GM23338 (cell line): ENCODE measurements at regions not wholly inside any gene's neighbourhood (a gene's known extent, or its start where the extent isn't known, plus 50 kb on each side); places are given as distances from the start of the nearest gene placed in this dataset.

ENCODE experiments used
- CREB1 ChIP-seq: fragments of 250-450 bp; sonication (Bioruptor Pico); IDR thresholded peaks from 2 replicates; pipeline ENCODE4 v1.5.0; 2020; ENCODE audit warnings: low read depth, mild to moderate bottlenecking, moderate library complexity
- EZH2 ChIP-seq: fragments of 200-600 bp; sonication (generic); IDR thresholded peaks from one replicate; pipeline ENCODE4 v1.8.0; 2017; ENCODE audit warnings: antibody characterized with exemption, mild to moderate bottlenecking, low read depth; ENCODE audit not compliant: unreplicated experiment
- EZH2phosphoT487 ChIP-seq: fragments of 200-600 bp; sonication (generic); IDR thresholded peaks from one replicate; pipeline ENCODE4 v1.8.1; 2018; ENCODE audit warnings: antibody characterized with exemption; ENCODE audit not compliant: unreplicated experiment
- JUNB ChIP-seq: IDR thresholded peaks from one replicate; pipeline ENCODE4 v1.6.1; 2016; ENCODE audit warnings: antibody characterized with exemption; ENCODE audit not compliant: unreplicated experiment
- NANOG ChIP-seq: IDR thresholded peaks from 2 replicates; pipeline ENCODE4 v1.6.1; 2016; ENCODE audit warnings: antibody characterized with exemption, borderline replicate concordance
- POLR2AphosphoS5 ChIP-seq: IDR thresholded peaks from 2 replicates; pipeline ENCODE4 v1.6.1; 2016; ENCODE audit warnings: antibody characterized with exemption, low read depth
- STAT1 ChIP-seq: IDR thresholded peaks from one replicate; pipeline ENCODE4 v1.6.1; 2016; ENCODE audit warnings: antibody characterized with exemption; ENCODE audit not compliant: unreplicated experiment
- ZNF114 ChIP-seq: fragments of 250-450 bp; sonication (Bioruptor Pico); IDR thresholded peaks from 2 replicates; pipeline ENCODE4 v1.5.0; 2020; ENCODE audit warnings: mild to moderate bottlenecking, moderate library complexity
- ZNF331 ChIP-seq: fragments of 250-450 bp; sonication (Bioruptor Pico); IDR thresholded peaks from 2 replicates; pipeline ENCODE4 v1.5.0; 2020; ENCODE audit warnings: low read depth, mild to moderate bottlenecking, moderate library complexity
- TF ChIP-seq, protein P1 (sequence below), 2 experiments: fragments of 200-600 bp in 1 of 2; sonication (generic) in 1 of 2; conservative IDR thresholded peaks; 2 replicates each; pipeline versions ENCODE4 v1.5.1 to v1.6.1; 2016 to 2017; ENCODE audit warnings: antibody characterized with exemption in 2 of 2, low read depth in 2 of 2, mild to moderate bottlenecking in 2 of 2, moderate library complexity in 1 of 2
- TF ChIP-seq, protein P2 (sequence below): IDR thresholded peaks from one replicate; pipeline ENCODE4 v1.6.1; 2018; ENCODE audit warnings: antibody characterized with exemption; ENCODE audit not compliant: unreplicated experiment
- TF ChIP-seq, protein P3 (sequence below): IDR thresholded peaks from 2 replicates; pipeline ENCODE4 v1.6.1; 2016; ENCODE audit warnings: antibody characterized with exemption
- TF ChIP-seq, protein P4 (sequence below): fragments of 250-450 bp; sonication (Bioruptor Pico); IDR thresholded peaks from 2 replicates; pipeline ENCODE4 v1.5.0; 2020; ENCODE audit warnings: mild to moderate bottlenecking, moderate library complexity

DNA sequence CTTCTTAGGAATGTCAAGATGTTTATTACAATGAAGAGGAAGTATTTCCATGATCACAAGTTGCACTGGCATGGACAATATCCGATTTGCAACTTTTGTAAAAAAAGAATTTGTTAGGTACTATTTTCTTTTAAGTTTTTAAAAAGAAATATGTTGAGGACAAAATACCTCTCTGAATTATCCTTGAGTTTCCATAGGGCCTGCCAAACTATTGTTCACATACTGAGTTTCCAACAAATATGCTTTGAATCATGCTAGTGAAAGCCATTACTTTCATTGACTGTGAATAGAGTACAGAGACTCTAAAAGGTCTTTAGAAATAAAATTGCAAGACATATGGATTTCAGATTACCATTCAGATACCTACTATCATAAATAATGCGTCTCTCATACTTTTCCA lies 566.1 kb downstream of the TMEM182 start:
- TF ChIP-seq, protein P1, sequence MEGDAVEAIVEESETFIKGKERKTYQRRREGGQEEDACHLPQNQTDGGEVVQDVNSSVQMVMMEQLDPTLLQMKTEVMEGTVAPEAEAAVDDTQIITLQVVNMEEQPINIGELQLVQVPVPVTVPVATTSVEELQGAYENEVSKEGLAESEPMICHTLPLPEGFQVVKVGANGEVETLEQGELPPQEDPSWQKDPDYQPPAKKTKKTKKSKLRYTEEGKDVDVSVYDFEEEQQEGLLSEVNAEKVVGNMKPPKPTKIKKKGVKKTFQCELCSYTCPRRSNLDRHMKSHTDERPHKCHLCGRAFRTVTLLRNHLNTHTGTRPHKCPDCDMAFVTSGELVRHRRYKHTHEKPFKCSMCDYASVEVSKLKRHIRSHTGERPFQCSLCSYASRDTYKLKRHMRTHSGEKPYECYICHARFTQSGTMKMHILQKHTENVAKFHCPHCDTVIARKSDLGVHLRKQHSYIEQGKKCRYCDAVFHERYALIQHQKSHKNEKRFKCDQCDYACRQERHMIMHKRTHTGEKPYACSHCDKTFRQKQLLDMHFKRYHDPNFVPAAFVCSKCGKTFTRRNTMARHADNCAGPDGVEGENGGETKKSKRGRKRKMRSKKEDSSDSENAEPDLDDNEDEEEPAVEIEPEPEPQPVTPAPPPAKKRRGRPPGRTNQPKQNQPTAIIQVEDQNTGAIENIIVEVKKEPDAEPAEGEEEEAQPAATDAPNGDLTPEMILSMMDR (conservative IDR thresholded peaks at IDR 0.05; ENCODE audit: low read depth in 2 of 2) = no peak
- TF ChIP-seq POLR2AphosphoS5 (no peak), CREB1 (CRISPR knock-in tag) (no peak), EZH2phosphoT487 (no peak), EZH2 (no peak), STAT1 (no peak), ZNF114 (CRISPR knock-in tag) (no peak), NANOG (no peak), JUNB (no peak), ZNF331 (no peak)
- TF ChIP-seq, protein P2, sequence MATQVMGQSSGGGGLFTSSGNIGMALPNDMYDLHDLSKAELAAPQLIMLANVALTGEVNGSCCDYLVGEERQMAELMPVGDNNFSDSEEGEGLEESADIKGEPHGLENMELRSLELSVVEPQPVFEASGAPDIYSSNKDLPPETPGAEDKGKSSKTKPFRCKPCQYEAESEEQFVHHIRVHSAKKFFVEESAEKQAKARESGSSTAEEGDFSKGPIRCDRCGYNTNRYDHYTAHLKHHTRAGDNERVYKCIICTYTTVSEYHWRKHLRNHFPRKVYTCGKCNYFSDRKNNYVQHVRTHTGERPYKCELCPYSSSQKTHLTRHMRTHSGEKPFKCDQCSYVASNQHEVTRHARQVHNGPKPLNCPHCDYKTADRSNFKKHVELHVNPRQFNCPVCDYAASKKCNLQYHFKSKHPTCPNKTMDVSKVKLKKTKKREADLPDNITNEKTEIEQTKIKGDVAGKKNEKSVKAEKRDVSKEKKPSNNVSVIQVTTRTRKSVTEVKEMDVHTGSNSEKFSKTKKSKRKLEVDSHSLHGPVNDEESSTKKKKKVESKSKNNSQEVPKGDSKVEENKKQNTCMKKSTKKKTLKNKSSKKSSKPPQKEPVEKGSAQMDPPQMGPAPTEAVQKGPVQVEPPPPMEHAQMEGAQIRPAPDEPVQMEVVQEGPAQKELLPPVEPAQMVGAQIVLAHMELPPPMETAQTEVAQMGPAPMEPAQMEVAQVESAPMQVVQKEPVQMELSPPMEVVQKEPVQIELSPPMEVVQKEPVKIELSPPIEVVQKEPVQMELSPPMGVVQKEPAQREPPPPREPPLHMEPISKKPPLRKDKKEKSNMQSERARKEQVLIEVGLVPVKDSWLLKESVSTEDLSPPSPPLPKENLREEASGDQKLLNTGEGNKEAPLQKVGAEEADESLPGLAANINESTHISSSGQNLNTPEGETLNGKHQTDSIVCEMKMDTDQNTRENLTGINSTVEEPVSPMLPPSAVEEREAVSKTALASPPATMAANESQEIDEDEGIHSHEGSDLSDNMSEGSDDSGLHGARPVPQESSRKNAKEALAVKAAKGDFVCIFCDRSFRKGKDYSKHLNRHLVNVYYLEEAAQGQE = no peak
- TF ChIP-seq, protein P3, sequence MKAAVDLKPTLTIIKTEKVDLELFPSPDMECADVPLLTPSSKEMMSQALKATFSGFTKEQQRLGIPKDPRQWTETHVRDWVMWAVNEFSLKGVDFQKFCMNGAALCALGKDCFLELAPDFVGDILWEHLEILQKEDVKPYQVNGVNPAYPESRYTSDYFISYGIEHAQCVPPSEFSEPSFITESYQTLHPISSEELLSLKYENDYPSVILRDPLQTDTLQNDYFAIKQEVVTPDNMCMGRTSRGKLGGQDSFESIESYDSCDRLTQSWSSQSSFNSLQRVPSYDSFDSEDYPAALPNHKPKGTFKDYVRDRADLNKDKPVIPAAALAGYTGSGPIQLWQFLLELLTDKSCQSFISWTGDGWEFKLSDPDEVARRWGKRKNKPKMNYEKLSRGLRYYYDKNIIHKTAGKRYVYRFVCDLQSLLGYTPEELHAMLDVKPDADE = no peak
- TF ChIP-seq, protein P4, sequence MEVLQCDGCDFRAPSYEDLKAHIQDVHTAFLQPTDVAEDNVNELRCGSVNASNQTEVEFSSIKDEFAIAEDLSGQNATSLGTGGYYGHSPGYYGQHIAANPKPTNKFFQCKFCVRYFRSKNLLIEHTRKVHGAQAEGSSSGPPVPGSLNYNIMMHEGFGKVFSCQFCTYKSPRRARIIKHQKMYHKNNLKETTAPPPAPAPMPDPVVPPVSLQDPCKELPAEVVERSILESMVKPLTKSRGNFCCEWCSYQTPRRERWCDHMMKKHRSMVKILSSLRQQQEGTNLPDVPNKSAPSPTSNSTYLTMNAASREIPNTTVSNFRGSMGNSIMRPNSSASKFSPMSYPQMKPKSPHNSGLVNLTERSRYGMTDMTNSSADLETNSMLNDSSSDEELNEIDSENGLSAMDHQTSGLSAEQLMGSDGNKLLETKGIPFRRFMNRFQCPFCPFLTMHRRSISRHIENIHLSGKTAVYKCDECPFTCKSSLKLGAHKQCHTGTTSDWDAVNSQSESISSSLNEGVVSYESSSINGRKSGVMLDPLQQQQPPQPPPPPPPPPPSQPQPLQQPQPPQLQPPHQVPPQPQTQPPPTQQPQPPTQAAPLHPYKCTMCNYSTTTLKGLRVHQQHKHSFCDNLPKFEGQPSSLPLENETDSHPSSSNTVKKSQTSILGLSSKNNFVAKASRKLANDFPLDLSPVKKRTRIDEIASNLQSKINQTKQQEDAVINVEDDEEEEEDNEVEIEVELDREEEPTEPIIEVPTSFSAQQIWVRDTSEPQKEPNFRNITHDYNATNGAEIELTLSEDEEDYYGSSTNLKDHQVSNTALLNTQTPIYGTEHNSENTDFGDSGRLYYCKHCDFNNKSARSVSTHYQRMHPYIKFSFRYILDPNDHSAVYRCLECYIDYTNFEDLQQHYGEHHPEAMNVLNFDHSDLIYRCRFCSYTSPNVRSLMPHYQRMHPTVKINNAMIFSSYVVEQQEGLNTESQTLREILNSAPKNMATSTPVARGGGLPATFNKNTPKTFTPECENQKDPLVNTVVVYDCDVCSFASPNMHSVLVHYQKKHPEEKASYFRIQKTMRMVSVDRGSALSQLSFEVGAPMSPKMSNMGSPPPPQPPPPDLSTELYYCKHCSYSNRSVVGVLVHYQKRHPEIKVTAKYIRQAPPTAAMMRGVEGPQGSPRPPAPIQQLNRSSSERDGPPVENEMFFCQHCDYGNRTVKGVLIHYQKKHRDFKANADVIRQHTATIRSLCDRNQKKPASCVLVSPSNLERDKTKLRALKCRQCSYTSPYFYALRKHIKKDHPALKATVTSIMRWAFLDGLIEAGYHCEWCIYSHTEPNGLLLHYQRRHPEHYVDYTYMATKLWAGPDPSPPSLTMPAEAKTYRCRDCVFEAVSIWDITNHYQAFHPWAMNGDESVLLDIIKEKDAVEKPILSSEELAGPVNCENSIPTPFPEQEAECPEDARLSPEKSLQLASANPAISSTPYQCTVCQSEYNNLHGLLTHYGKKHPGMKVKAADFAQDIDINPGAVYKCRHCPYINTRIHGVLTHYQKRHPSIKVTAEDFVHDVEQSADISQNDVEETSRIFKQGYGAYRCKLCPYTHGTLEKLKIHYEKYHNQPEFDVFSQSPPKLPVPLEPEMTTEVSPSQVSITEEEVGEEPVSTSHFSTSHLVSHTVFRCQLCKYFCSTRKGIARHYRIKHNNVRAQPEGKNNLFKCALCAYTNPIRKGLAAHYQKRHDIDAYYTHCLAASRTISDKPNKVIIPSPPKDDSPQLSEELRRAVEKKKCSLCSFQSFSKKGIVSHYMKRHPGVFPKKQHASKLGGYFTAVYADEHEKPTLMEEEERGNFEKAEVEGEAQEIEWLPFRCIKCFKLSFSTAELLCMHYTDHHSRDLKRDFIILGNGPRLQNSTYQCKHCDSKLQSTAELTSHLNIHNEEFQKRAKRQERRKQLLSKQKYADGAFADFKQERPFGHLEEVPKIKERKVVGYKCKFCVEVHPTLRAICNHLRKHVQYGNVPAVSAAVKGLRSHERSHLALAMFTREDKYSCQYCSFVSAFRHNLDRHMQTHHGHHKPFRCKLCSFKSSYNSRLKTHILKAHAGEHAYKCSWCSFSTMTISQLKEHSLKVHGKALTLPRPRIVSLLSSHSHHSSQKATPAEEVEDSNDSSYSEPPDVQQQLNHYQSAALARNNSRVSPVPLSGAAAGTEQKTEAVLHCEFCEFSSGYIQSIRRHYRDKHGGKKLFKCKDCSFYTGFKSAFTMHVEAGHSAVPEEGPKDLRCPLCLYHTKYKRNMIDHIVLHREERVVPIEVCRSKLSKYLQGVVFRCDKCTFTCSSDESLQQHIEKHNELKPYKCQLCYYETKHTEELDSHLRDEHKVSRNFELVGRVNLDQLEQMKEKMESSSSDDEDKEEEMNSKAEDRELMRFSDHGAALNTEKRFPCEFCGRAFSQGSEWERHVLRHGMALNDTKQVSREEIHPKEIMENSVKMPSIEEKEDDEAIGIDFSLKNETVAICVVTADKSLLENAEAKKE (CRISPR knock-in tag) = no peak
